Natural killer cell (primary cell): ENCODE measurements at regions not wholly inside any gene's neighbourhood (a gene's known extent, or its start where the extent isn't known, plus 50 kb on each side); places are given as distances from the start of the nearest gene placed in this dataset.

Experiments
- ATAC-seq, 3 donors: fragments of 150-1000 bp in 2 of 3; fragments of 200-7000 bp in 1 of 3; cut with Tn5 transposase; 1 replicate in 1 of 3; 2 replicates in 2 of 3; pipeline ENCODE4 v1.10.0; 2021; ENCODE audit warnings: mild to moderate bottlenecking in 2 of 3, moderate library complexity in 2 of 3
- DNase-seq, 2 donors: peaks; one replicate each; pipeline versions ENCODE4 v3.0.0 to v3.0.0-alpha.2; 2013 to 2021; ENCODE audit warnings: mixed read lengths in 1 of 2
- H3K27ac ChIP-seq: one replicate; pipeline ENCODE4 v1.5.1; 2013; ENCODE audit warnings: mild to moderate bottlenecking, low read length
- H3K27me3 ChIP-seq: one replicate; pipeline ENCODE4 v1.6.1; 2013; ENCODE audit warnings: low read length; ENCODE audit not compliant: control insufficient read depth, insufficient read depth
- H3K36me3 ChIP-seq: one replicate; pipeline ENCODE4 v1.6.1; 2013; ENCODE audit warnings: low read length; ENCODE audit not compliant: control insufficient read depth, insufficient read depth
- H3K4me1 ChIP-seq: one replicate; pipeline ENCODE4 v1.6.1; 2013; ENCODE audit warnings: low read length; ENCODE audit not compliant: control insufficient read depth, insufficient read depth
- H3K4me3 ChIP-seq: one replicate; pipeline ENCODE4 v1.5.1; 2013; ENCODE audit warnings: low read length
- H3K9me3 ChIP-seq: one replicate; pipeline ENCODE4 v1.6.1; 2013; ENCODE audit warnings: low read length; ENCODE audit not compliant: control insufficient read depth, insufficient read depth
- H3K27ac Mint-ChIP-seq, 2 donors: one replicate each; pipeline ENCODE4 v1.8.0; 2022; ENCODE audit warnings: mild to moderate bottlenecking in 2 of 2, mixed read lengths in 2 of 2, moderate library complexity in 1 of 2
- H3K27me3 Mint-ChIP-seq, 2 donors: one replicate each; pipeline ENCODE4 v1.8.0; 2022; ENCODE audit warnings: low read depth in 2 of 2, mixed read lengths in 2 of 2
- H3K36me3 Mint-ChIP-seq: one replicate; pipeline ENCODE4 v1.8.0; 2022; ENCODE audit warnings: mixed read lengths
- H3K4me1 Mint-ChIP-seq, 2 donors: one replicate each; pipeline ENCODE4 v1.8.0; 2022; ENCODE audit warnings: mixed read lengths in 2 of 2
- H3K4me3 Mint-ChIP-seq: one replicate; pipeline ENCODE4 v1.8.0; 2022; ENCODE audit warnings: mild to moderate bottlenecking, moderate library complexity, mixed read lengths
- H3K9me3 Mint-ChIP-seq, 2 donors: one replicate each; pipeline ENCODE4 v1.8.0; 2022; ENCODE audit warnings: mixed read lengths in 2 of 2
- WGBS: methylation state at CpG from one replicate; pipeline ENCODE4 v1.1.7; 2013; ENCODE audit warnings: missing lambda C conversion rate; ENCODE audit not compliant: insufficient coverage; 5-methylcytosine and 5-hydroxymethylcytosine counted together
- intact Hi-C: fragments of 100-400 bp; cut with micrococcal nuclease; formaldehyde crosslinking; loops from one replicate; pipeline ENCODE4 v1.14.2; 2022
- TF ChIP-seq, protein P1 (sequence below): fragments of 200-600 bp; IDR thresholded peaks from one replicate; pipeline ENCODE4 v1.8.0; 2022; ENCODE audit warnings: antibody characterized with exemption

DNA sequence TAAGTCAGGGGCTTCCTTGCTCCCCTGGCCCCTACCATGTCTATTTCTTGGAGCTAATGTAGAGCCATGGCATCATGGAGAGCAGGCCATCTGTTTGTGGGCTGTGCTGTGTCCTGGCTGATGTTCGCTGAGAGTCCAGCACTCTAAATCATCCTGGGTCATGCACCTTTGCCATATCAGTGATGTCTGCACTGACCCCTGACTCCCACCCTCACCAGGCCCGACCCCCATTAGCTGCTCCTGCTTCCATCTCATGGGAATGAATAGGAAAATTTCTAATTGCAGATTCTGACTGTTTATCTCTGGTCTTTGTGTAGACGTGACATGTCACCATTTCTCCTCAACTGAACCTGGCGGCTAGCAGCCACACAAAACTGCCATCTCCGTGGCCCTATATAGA is 236.9 kb downstream of the NSG2 start:
- no peaks in the 10 kb centered on the region for H3K4me1 Mint-ChIP-seq
- peaks cover 0 to 4% of the 10 kb centered on the region in 2 donors for H3K27me3 Mint-ChIP-seq
- intact Hi-C loops = no loop called here

DNA sequence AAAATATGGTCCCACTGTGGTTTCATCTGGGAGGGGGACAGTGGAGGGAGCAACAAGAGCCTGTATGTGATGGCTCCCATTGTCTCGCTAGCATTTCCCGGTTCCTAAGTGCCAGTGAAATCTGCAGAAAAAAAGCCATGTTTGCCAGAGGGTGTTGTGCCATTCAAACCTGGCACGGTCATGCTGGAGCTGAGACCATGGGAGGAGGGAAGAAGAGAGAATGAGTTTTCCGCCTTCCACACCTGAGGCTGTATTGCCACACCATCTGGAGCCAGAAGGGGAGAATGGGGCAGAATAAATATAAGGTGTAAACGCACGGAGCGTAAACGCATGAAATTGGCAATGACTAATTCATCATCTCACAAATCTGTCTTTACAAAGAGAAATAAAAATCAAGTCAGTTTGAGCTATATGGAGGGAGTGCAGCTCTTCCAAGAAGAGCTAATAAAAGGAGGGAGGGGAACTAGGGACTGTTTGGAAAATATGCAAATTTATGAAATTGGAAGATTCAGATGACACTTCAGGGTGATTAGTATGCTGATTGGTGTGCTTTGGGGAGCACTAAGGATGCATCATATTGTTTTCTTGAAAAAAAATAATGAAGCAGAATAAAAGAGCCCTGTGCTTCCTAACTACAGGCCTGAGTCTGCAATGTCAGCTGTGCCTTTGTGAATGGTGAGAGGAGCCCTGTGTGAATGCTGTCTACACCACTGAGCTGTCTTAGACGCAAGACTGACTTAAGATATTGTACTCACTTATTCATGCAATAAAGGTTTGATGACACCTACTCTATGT is 237.9 kb downstream of the NSG2 start:
- Histone ChIP-seq H3K4me3 (no peak overlapping the region), H3K4me1 (no peaks in the 10 kb centered on the region), H3K36me3 (no peaks in the 10 kb centered on the region), H3K27me3 (no peaks in the 10 kb centered on the region), H3K9me3 (no peaks in the 10 kb centered on the region), H3K27ac (no peak overlapping the region)
- H3K36me3 Mint-ChIP-seq = no peaks in the 10 kb centered on the region
- no peak overlapping the region for H3K27ac Mint-ChIP-seq
- peaks cover 0 to 2% of the 10 kb centered on the region in 2 donors for H3K9me3 Mint-ChIP-seq
- TF ChIP-seq, protein P1, sequence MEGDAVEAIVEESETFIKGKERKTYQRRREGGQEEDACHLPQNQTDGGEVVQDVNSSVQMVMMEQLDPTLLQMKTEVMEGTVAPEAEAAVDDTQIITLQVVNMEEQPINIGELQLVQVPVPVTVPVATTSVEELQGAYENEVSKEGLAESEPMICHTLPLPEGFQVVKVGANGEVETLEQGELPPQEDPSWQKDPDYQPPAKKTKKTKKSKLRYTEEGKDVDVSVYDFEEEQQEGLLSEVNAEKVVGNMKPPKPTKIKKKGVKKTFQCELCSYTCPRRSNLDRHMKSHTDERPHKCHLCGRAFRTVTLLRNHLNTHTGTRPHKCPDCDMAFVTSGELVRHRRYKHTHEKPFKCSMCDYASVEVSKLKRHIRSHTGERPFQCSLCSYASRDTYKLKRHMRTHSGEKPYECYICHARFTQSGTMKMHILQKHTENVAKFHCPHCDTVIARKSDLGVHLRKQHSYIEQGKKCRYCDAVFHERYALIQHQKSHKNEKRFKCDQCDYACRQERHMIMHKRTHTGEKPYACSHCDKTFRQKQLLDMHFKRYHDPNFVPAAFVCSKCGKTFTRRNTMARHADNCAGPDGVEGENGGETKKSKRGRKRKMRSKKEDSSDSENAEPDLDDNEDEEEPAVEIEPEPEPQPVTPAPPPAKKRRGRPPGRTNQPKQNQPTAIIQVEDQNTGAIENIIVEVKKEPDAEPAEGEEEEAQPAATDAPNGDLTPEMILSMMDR = no peak
- H3K4me1 Mint-ChIP-seq = no peaks in the 10 kb centered on the region
- 87% methylated on average over 5 of the region's 9 CpGs for WGBS
- ATAC-seq = no peak
- peaks cover 0 to 4% of the 10 kb centered on the region in 2 donors for H3K27me3 Mint-ChIP-seq
- DNase-seq = no peak
- H3K4me3 Mint-ChIP-seq = no peak overlapping the region
- intact Hi-C loops = no loop called here

More for the DNA sequence above, 236.9 kb downstream of the NSG2 start:
- 89% methylated on average over 5 of the region's 5 CpGs for WGBS
- H3K36me3 ChIP-seq = no peaks in the 10 kb centered on the region
- Mint-ChIP-seq H3K4me3 (no peak overlapping the region), H3K9me3 (peaks cover 0 to 2% of the 10 kb centered on the region in 2 donors), H3K36me3 (no peaks in the 10 kb centered on the region), H3K27ac (no peak overlapping the region)
- H3K4me3 ChIP-seq = no peak overlapping the region
- no peak for ATAC-seq
- TF ChIP-seq, protein P1 = no peak
- DNase-seq = no peak
- no peaks in the 10 kb centered on the region for H3K4me1 ChIP-seq
- H3K27me3 ChIP-seq = no peaks in the 10 kb centered on the region
- no peaks in the 10 kb centered on the region for H3K9me3 ChIP-seq
- H3K27ac ChIP-seq = no peak overlapping the region

DNA sequence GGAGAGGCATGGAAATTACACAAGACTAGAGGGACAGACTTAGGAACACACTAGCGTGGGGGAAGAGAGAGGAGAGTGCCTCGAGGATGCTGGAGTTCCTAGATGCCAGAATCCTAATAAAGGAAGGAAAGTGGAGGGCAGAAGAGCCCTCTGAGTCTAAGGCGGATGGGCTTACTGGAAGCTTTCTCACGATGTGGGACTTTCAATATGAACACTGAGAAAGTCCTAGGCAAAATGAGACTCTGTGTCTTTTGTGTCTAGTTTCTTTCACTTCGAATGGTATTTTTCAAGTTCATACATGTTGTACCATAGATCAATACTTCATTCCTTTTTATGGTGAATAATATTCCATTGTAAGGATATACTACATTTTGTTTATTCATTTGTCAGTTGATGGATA is 239.4 kb downstream of the NSG2 start:
- WGBS = 64% methylated on average over 4 of the region's 5 CpGs
- Mint-ChIP-seq H3K27me3 (peaks cover 0 to 4% of the 10 kb centered on the region in 2 donors), H3K9me3 (peaks cover 0 to 2% of the 10 kb centered on the region in 2 donors)

More for the DNA sequence above, 239.4 kb downstream of the NSG2 start:
- no peak overlapping the region for H3K4me3 ChIP-seq
- no peaks in the 10 kb centered on the region for H3K9me3 ChIP-seq
- H3K27ac ChIP-seq = no peak overlapping the region
- TF ChIP-seq, protein P1 = no peak
- no peaks in the 10 kb centered on the region for H3K4me1 ChIP-seq
- DNase-seq = no peak
- ATAC-seq = no peak
- H3K27me3 ChIP-seq = no peaks in the 10 kb centered on the region
- H3K36me3 ChIP-seq = no peaks in the 10 kb centered on the region
- intact Hi-C loops = no loop called here
- H3K4me1 Mint-ChIP-seq = no peaks in the 10 kb centered on the region
- no peak overlapping the region for H3K27ac Mint-ChIP-seq
- H3K36me3 Mint-ChIP-seq = no peaks in the 10 kb centered on the region
- H3K4me3 Mint-ChIP-seq = no peak overlapping the region
